Tibial nerve (tissue), 4 donors: ENCODE measurements at regions not wholly inside any gene's neighbourhood (a gene's known extent, or its start where the extent isn't known, plus 50 kb on each side); places are given as distances from the start of the nearest gene placed in this dataset.

ENCODE experiments used
- DNase-seq, 2 donors: peaks; one replicate each; pipeline ENCODE4 v3.0.0-alpha.2; 2019; ENCODE audit warnings: low spot score in 2 of 2
- H3K27ac ChIP-seq, 4 donors: fragments of 200-600 bp; sonication (generic) in 3 of 4; one replicate each; pipeline ENCODE4 v1.5.1; 2017 to 2019; ENCODE audit warnings: mild to moderate bottlenecking in 1 of 4
- H3K27me3 ChIP-seq, 2 donors: fragments of 200-600 bp; sonication (generic) in 1 of 2; one replicate each; pipeline versions ENCODE4 v1.5.1 to v1.6.0; 2017 to 2019
- H3K36me3 ChIP-seq, 3 donors: fragments of 200-600 bp; sonication (generic); one replicate each; pipeline ENCODE4 v1.5.1; 2018 to 2019
- H3K4me1 ChIP-seq, 4 donors: fragments of 200-600 bp; sonication (generic) in 3 of 4; one replicate each; pipeline ENCODE4 v1.5.1; 2017 to 2019
- H3K4me3 ChIP-seq, 4 donors: fragments of 200-600 bp; sonication (generic) in 3 of 4; one replicate each; pipeline ENCODE4 v1.5.1; 2017 to 2019; ENCODE audit warnings: mild to moderate bottlenecking in 1 of 4, moderate library complexity in 1 of 4
- H3K9me3 ChIP-seq, 4 donors: fragments of 200-600 bp; sonication (generic) in 3 of 4; one replicate each; pipeline ENCODE4 v1.5.1; 2017 to 2019
- CTCF ChIP-seq, 5 experiments: fragments of 200-600 bp in 3 of 5; fragments of 450-650 bp in 2 of 5; sonication (generic) in 3 of 5; IDR thresholded peaks; one replicate each; pipeline ENCODE4 v1.5.1; 2016 to 2019; ENCODE audit warnings: antibody characterized with exemption in 5 of 5, mild to moderate bottlenecking in 3 of 5, moderate library complexity in 2 of 5
- EP300 ChIP-seq, 2 donors: sonication (generic); formaldehyde crosslinking; IDR thresholded peaks; one replicate each; pipeline ENCODE4 v1.6.1; 2017; ENCODE audit warnings: antibody characterized with exemption in 2 of 2, mild to moderate bottlenecking in 1 of 2
- POLR2A ChIP-seq, 2 donors: fragments of 450-650 bp; IDR thresholded peaks; one replicate each; pipeline ENCODE4 v1.6.1; 2017; ENCODE audit warnings: antibody characterized with exemption in 2 of 2, mild to moderate bottlenecking in 2 of 2, moderate library complexity in 2 of 2
- WGBS, 2 donors: methylation state at CpG; one replicate each; pipeline ENCODE4 v1.1.5; 2018; 5-methylcytosine and 5-hydroxymethylcytosine counted together

DNA sequence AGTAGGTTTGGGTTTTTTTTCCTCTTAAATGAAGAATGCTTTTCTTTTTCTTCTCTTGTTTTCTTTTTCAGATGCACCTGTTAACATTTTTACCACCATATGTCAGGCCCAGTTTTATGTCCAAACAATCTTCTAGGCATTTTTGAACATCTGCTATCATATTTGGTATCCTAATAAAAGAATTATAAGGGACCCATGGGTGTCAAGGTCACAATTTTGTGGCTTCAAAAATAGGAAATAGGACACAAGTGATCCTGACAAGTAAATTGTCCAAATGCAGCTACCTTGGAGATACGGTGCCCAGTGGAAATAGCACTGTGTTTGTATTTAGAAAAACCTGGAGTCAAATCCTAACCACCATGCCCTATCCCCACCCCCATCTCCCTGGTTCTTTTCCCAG lies 270.3 kb downstream of the MZT1 start:
- H3K27ac ChIP-seq: no peak overlapping the region
- no peak overlapping the region for H3K4me3 ChIP-seq
- no peak for DNase-seq
- no peaks in the 10 kb centered on the region for H3K36me3 ChIP-seq
- TF ChIP-seq POLR2A (IDR thresholded peaks at IDR 0.05): no peak
- no peak for TF ChIP-seq EP300 (IDR thresholded peaks at IDR 0.05)
- TF ChIP-seq CTCF (IDR thresholded peaks at IDR 0.05): no peak
- no peaks in the 10 kb centered on the region for H3K4me1 ChIP-seq
- H3K9me3 ChIP-seq: no peaks in the 10 kb centered on the region
- WGBS, 2 donors: 68 to 77% methylated on average over 1 of the region's 1 CpG
- H3K27me3 ChIP-seq: no peaks in the 10 kb centered on the region

GRCh38 chr13:72456486-72456885 lies 270.9 kb downstream of the MZT1 start:
- no peaks in the 10 kb centered on the region for H3K36me3 ChIP-seq
- no peak for DNase-seq
- no peak overlapping the region for H3K4me3 ChIP-seq
- H3K9me3 ChIP-seq: no peaks in the 10 kb centered on the region
- no peaks in the 10 kb centered on the region for H3K4me1 ChIP-seq
- WGBS, 2 donors: 45 to 66% methylated on average over 2 of the region's 2 CpGs
- H3K27ac ChIP-seq: no peak overlapping the region
- TF ChIP-seq POLR2A (IDR thresholded peaks at IDR 0.05): no peak
- TF ChIP-seq CTCF (IDR thresholded peaks at IDR 0.05): no peak
- TF ChIP-seq EP300 (IDR thresholded peaks at IDR 0.05): no peak
- no peaks in the 10 kb centered on the region for H3K27me3 ChIP-seq

- TF ChIP-seq CTCF (IDR thresholded peaks at IDR 0.05) (no peak), POLR2A (IDR thresholded peaks at IDR 0.05) (no peak), EP300 (IDR thresholded peaks at IDR 0.05) (no peak)
- WGBS, 2 donors: 86 to 89% methylated on average over 5 of the region's 5 CpGs
Measured at GRCh38 chr13:72453161-72453560, 274.3 kb downstream of the MZT1 start.

GRCh38 chr13:72448082-72448481 lies 279.3 kb downstream of the MZT1 start:
- Histone ChIP-seq H3K9me3 (peaks cover 0 to 6% (median 0%) of the 10 kb centered on the region in 4 donors), H3K27me3 (no peaks in the 10 kb centered on the region), H3K4me3 (no peak overlapping the region), H3K27ac (no peak overlapping the region), H3K36me3 (no peaks in the 10 kb centered on the region), H3K4me1 (no peaks in the 10 kb centered on the region)
- WGBS, 2 donors: 60 to 77% methylated on average over 1 of the region's 1 CpG
- TF ChIP-seq EP300 (IDR thresholded peaks at IDR 0.05) (no peak), POLR2A (IDR thresholded peaks at IDR 0.05) (no peak), CTCF (IDR thresholded peaks at IDR 0.05) (no peak)
- no peak for DNase-seq

More at GRCh38 chr13:72453161-72453560, 274.3 kb downstream of the MZT1 start:
- Histone ChIP-seq H3K4me3 (no peak overlapping the region), H3K27ac (no peak overlapping the region), H3K36me3 (no peaks in the 10 kb centered on the region), H3K9me3 (peaks cover 0 to 3% (median 0%) of the 10 kb centered on the region in 4 donors), H3K27me3 (no peaks in the 10 kb centered on the region), H3K4me1 (no peaks in the 10 kb centered on the region)
- no peak for DNase-seq

DNA sequence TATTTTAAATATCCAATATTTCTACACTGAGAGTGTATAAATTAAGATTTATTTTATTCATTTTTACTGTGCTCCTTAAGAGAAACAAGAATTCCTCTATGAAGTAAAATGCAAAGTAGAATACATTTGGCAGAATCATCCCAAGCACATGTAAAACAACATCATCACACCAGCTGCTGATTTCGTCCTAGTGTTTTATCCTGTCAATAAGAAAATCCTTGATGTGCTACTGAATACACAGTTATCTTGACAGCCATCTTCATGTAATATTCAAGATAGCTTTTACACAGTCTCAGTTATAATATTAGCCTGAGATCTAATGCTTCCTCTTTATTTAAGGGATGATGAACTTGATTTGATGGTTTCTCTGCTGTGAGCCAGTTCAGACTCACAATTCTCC lies 282.4 kb downstream of the MZT1 start:
- H3K36me3 ChIP-seq: no peaks in the 10 kb centered on the region
- no peak overlapping the region for H3K27ac ChIP-seq
- DNase-seq: no peak
- H3K4me1 ChIP-seq: no peaks in the 10 kb centered on the region
- H3K27me3 ChIP-seq: no peaks in the 10 kb centered on the region
- H3K9me3 ChIP-seq: peaks cover 0 to 6% (median 0%) of the 10 kb centered on the region in 4 donors
- H3K4me3 ChIP-seq: no peak overlapping the region
- 59 to 72% methylated on average over 1 of the region's 1 CpG for WGBS, 2 donors
- no peak for TF ChIP-seq POLR2A (IDR thresholded peaks at IDR 0.05)
- TF ChIP-seq CTCF (IDR thresholded peaks at IDR 0.05): no peak
- TF ChIP-seq EP300 (IDR thresholded peaks at IDR 0.05): no peak
